GM10266 (cell line): ENCODE measurements at regions not wholly inside any gene's neighbourhood (a gene's known extent, or its start where the extent isn't known, plus 50 kb on each side); places are given as distances from the start of the nearest gene placed in this dataset.
A peak's percentile ranks its signal among the peaks of the same experiment; 100 is the strongest.

ENCODE experiments used
- DNase-seq: peaks from one replicate; pipeline ENCODE4 v3.0.0; 2012; ENCODE audit errors: extremely low spot score
- CTCF ChIP-seq: IDR thresholded peaks from 2 replicates; pipeline ENCODE4 v1.5.1; 2012; ENCODE audit warnings: mild to moderate bottlenecking, low read depth; ENCODE audit not compliant: control insufficient read depth, insufficient read depth; ENCODE audit errors: missing control alignments

DNA sequence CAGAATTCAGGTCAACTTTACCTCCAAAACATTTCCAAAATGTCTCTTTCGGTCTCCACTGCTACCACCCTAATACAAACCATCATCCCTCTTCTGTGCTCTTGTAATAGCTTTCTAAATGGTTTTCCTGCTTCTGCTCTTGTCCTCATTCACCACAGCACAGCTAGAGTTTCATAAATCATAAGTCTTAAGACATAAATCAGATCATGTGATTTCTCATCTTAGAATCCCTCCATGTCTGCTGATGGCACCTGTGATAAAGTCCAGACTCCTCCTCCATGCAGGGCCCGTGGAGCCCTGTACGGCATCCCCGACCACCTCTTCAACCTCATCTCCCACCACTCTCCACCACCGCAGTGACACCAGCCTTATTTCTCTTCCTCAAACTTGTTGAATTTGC, 212.3 kb upstream of the MKLN1 start:
- no peak for TF ChIP-seq CTCF
- DNase-seq: no peak

DNA sequence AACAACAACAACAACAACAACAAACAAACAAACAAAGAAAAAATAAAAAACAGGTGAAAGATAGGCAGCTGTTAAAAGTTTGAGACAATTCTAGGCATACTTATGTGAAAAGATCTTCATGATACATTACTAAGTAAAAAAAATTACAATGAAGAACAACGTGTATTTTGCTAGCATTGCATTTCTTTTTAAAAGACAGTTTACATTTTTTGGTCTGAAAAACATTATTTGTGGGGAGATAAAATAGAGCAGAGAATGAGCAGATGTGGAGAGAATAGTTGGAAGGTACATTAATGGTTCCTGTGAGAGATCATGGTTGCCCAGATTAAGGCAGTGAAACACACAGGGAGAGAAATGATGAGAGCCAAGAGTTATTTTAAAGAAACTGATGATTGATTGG, 210.2 kb upstream of the MKLN1 start:
- no peak for TF ChIP-seq CTCF
- DNase-seq: no peak

DNA sequence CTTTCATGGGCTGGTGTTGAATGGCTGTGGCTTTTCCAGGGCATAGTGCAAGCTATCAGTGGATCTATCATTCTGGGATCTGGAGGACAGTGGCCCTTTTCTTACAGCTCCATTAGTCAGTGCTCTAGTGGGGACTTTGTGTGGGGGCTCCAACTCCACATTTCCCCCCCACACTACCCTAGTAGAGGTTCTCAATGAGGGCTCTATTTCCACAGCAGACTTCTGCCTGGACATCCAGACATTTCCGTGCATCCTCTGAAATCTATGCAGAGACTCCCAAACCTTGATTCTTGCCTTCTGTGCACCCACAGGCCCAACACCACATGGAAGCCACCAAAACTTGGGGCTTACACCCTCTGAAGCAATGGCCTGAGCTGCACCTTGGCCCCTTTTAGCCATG, 208.3 kb upstream of the MKLN1 start:
- TF ChIP-seq CTCF: no peak

GRCh38 chr7:131122394-131122793, 205.3 kb upstream of the MKLN1 start:
- no peak for TF ChIP-seq CTCF
- no peak for DNase-seq

More for the DNA sequence above, 208.3 kb upstream of the MKLN1 start:
- no peak for DNase-seq

- TF ChIP-seq CTCF: no peak
- DNase-seq: peak; percentile 58
These were observed 203.6 kb upstream of the MKLN1 start for GRCh38 chr7:131124001-131124629.

DNA sequence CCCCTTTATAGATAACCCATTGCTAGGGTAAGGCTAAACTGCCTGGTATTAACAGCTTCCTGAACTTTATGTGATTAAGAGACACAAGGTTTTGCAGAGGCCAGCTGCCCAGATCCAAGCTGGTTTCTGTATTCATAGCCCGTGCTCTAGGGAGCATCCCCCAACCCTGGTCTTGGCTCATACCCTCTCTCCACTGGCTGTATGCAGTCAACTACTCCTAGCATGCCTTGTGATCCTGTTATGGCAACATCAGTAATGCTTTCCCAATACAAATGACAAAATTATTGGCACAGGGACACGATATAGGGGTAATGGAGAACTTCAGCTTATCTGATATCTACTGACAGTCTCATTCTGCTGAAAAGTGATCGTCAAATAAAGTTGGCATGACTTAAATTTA, 202.8 kb upstream of the MKLN1 start:
- no peak for DNase-seq
- no peak for TF ChIP-seq CTCF

- TF ChIP-seq CTCF: no peak
- DNase-seq: no peak
These were observed 197.4 kb upstream of the MKLN1 start for GRCh38 chr7:131130324-131130723.
